HG03045 (cell line): ENCODE measurements at regions not wholly inside any gene's neighbourhood (a gene's known extent, or its start where the extent isn't known, plus 50 kb on each side); places are given as distances from the start of the nearest gene placed in this dataset.
A peak's percentile ranks its signal among the peaks of the same experiment; 100 is the strongest.

ENCODE experiments used
- ATAC-seq: cut with Tn5 transposase; IDR thresholded peaks from one replicate; pipeline ENCODE4 v1.9.1; 2021; ENCODE audit warnings: mild to moderate bottlenecking, moderate library complexity; ENCODE audit not compliant: unreplicated experiment

DNA sequence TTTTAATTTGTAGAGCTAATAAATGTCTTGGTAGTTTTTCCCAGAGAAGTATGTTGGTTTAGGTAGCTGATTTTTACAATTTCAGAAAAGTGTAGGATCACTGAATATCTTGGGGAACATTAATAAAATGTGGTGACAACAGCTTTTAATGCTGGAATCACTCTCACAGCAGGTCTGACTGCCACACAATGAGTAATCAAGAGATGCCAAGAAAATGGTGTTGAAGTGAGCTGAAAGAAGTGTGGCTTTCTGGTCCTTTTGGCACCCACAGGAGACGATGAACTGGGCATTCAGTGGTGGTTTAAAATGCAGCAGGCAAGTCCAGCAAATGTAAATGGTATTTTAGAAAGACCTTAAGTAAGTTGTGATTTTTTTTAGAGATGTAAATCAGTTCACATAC, 175.8 kb downstream of the CBLN2 start:
- no peak for ATAC-seq

DNA sequence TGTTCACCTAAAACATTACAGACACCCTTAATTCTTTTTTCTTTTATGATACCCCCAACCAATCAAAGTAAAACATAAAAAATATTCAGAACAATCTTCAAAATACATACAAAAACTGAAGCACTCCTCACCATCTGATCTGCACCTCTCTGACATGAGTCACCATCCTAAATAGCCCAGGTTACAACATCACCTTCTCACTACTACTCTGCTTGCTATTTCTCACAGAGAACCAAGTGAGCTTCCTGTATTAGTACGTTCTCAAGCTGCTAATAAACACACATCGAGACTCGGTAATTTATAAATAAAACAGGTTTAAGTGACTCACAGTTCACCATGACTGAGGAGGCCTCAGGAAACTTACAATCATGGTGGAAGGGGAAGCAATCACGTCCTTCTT, 183.5 kb downstream of the CBLN2 start:
- ATAC-seq, result no peak

DNA sequence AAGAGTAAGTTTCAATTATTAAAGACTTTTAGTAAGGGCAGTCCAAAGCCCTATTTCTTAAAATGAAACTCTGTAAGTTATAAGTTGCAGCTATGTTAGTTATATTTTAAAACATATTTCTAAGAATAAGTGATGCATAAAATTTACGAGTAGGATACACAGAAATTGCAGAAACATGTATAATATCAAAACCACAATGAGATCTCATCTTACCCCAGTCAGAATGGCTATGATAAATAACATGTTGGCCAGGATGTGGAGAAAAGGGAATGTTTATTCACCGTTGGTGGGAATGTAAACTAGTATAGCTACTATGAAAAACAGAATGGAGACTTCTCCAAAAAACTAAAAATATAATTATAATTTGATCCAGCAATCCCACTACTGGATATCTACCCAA, 201.2 kb downstream of the CBLN2 start:
- no peak for ATAC-seq

DNA sequence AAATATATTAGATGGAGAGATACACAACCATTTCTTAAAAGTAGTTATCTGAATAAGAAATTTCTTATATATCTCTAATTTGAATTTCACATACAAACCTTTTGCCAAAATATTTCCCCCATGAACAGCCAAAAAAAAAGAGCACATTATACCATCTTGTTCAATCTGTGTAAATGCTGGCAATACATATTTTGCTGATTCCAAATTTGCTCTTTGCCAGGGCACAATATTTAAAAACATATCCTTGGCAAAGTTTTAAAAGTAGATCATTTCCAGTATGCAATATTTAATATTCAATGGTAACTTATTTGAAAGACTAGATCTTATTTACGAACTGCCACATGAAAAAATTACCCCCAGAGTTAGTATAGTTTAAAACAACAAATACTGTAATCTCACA, 204.2 kb downstream of the CBLN2 start:
- ATAC-seq, result no peak

DNA sequence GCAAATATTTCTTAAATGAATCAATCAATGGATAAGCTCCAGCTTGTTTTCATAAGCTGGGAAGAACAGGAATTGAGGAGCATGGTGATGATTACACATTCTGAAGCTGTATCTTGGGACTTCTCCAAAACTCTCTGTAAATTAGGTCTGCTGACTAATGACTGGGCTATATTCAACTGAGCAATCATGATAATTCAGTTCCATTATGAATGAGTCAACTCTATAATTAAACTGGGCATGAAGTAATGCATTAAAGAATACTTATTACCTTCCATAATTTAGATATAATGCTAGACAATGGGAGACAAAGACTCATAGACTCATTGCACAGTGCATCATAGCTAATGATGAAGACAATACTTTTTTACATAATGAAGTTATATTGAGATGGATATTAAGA, 207.4 kb downstream of the CBLN2 start:
- ATAC-seq, result no peak

DNA sequence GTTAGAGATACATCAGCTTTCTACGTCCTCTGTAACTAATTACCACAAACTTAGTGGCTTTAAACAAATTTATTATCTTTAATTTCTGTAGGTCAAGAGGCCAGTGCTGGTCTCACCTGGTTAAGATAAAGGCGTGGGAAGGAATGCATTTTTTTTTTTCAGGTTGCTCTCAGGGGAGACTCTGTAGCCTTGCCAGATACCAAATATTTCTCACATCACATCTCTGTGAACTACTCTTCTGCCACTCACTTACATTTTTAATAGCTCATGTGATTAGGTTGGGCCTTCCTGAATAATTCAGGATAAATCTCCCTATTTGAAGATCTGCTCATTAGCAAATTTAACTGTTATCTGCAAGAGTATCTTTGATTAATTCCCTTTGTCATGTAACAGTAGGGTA, 214.6 kb downstream of the CBLN2 start:
- ATAC-seq, result no peak

DNA sequence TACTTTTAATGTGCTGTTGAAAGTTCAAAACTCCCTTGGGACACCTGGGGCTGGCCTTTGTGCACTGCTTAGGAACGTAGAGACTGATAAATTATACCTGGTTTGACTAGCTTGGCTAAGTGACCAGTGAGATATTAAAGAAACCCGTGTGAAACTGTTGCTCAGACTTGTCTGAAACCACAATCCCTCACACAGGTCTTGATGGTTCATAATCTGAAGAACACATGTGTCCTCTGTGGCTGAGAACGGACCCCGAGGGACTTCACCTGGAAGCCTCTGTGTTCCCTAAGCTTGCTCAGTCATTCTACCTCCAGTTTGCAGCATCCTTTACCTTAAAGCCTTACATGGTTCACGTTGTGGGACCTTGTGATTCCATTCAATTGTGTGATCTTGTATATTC, 218.8 kb downstream of the CBLN2 start:
- no peak for ATAC-seq

DNA sequence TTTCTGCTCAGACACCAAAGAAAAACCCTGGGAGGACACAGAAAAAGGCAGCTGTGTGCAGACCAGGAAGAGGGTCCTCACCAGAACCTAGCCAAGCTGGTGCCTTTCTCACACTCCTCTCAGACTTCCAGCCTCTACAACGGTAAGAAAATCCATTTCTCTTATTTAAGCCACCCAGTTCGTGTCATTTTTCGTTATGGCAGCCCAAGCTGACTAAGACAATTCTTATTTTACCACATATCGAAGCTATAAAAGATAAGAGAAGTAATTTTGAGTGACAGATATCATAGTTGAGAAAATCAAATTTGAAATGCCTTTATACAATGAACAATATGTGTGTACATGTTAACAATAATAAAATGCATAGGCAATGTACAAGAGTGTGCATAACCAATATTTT, 219.5 kb downstream of the CBLN2 start:
- ATAC-seq, result no peak

DNA sequence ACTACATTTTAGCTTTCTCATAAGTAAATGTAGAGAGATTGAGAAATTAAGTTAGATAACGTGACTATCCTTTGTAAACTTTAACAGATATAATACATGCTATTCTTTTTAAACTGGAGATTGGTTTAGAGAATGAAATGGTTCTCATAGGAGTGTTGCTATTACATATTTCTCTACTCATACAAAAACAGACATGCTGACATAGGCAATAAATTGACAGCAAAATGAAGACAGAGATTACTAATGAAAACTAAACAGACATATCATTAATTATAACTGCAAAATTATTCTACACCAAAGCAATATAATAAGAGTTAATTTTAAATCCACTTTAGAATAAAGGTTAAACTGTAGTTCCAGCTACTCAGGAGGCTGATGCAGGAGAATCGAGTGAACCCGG, 227.6 kb downstream of the CBLN2 start:
- no peak for ATAC-seq

DNA sequence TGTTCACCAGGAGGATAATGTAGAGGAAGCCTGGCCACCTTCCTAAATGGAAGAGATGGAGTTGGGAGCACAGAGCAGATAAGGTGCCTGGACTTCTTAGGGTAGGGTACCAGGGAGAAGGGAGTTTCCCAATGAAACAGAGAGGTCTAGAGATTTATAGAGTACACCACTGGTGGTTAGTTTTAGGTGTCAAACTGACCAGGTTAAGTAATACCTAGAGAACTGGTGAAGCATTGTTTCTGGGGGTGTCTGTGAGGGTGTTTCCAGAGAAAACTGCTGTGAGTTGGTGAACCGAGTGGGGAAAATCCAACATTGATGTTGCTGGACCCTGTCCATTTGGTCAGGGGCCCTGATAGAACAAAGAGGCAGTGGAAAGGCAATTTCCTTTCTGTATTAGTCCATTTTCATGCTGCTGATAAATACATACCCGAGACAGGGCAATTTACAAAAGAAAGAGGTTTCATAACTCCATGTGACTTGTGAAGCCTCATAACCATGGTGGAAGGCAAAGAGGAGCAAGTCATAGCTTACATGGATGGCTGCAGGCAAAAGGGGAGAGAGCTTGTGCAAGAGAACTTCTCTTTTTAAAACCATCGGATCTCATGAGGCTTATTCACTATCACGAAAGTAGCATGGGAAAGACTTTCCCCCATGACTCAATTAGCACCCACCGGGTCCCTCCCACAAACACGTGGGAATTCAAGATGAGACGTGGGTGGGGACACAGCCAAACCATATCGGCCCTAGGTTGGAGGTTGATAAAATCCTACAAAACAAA, 260.8 kb downstream of the CBLN2 start:
- ATAC-seq, result no peak

DNA sequence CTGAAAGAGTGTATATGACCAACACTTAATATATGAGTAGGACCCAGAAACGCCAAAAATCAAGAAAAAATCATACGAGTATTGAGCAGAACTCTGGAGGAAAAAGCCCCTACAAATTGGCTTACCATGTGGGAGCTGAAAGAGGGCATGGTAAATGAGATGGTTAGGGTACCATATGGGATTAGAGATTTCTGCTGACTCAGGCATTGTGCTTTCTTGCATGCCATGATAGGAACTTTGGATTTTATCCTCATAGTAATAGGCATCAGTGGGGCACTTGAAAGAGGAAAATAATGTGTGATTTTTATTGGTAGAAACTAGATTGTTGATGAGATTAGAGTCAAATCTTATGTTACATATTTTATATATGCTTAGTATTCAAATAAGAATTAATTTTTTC, 271.1 kb downstream of the CBLN2 start:
- ATAC-seq, result no peak

DNA sequence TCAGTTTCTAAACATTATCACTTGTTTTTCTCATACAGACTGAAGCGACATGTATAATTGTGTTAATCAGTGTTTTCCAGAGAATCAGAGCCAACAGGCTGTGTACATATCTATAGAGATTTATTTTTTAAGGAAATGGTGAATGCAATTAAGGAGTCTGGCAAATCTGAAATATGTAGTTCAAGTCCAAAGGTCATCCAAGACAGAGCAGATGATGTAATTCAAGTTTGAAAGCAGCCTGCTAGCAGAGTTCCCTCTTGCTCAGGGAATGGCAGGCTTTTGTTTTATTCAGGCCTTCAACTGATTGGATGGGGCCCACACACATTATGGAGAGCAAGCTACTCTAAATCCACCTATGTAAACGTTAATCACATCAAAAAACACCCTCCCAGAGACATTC, 282.6 kb downstream of the CBLN2 start:
- no peak for ATAC-seq

DNA sequence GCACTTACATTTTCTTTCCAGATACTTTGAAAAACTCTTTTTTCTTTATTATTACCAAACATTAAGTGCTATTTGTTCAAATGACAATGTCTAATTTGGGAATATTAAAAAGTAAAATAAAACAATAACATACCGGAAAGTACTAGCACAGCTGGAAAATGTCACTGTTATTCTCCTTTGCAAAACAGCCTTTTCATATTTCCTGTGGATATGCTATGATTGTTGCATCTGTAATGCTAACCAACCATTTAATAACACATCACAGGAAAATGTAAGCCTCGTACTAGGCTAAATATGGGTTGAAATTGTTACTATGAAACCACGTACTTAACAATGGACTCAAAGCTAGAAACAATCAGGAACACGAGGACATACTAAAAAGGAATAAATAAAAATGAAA, 298.1 kb downstream of the CBLN2 start:
- no peak for ATAC-seq

DNA sequence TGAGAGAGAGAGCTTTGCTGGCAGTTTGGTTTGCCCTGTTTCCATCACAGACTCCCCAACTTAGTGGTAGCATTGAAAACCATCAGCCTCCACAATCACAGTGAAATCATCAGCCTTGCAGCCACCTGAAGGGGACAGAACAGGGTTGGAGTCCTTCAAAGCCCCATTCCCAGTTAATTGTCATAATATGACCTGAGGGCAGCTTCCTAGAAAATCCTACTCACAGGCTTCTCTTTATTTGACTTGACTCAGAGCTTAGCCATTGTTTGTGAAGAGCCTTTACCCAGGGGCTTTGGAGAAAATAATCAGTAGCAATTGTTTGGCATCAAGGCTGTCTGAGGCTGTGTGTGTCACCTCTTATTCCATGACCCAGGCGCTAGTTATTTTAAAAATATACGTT, 308.7 kb downstream of the CBLN2 start:
- no peak for ATAC-seq

DNA sequence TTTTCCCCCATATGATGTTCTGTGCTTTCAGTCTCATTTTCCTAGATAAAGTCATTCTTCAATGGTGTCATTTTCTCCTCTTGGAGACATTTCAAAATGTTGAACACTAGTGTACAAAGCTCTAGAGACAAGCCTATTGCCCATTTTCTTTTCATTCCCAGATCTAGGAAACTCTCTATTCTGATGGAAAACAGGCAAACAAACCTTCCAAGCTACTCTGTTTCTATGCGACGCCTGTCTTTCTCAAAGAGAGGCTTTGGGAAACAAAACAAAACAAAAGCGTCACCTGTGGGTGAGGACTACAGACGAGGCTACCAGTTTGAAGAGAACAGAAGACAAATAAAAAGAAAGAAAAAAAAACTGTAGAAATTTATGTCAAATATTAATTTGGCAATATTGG, 311.0 kb downstream of the CBLN2 start:
- ATAC-seq, result no peak

DNA sequence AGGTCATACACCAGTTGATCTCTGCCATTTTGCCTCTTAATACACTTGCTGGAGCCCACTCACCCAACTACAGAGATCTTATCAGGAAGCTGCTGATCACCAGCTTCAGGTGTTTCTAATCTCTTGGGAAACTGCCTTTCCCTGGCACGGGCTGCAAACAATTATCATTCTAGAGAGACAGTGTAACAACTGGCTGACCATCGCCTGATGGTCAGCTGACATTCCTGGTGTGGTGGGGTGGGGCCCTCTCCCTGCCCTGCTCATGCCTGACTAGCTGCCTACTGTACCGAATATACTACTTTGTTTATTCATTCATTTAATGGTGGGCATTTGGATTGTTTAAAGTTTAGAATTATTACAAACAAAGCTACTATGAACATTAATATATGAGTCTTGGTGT, 311.5 kb downstream of the CBLN2 start:
- no peak for ATAC-seq

DNA sequence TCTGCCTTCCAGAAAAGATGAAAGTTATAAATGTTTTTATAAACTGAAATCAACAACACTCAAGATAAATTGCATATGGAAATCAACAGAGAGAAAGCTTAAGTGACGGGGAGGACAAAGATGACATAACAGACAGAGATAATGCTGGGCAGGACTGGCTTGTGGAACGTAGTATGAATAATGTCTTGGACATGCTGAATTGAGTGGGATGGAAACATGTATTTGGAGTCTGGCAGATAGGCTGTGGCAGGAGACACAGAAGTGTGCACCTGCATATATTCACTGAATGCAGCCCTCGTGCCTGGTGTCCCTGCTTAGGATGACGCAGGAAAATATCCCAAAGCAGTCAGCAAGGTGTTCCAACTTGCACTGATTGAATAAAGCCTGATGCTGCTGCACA, 318.2 kb downstream of the CBLN2 start:
- no peak for ATAC-seq

DNA sequence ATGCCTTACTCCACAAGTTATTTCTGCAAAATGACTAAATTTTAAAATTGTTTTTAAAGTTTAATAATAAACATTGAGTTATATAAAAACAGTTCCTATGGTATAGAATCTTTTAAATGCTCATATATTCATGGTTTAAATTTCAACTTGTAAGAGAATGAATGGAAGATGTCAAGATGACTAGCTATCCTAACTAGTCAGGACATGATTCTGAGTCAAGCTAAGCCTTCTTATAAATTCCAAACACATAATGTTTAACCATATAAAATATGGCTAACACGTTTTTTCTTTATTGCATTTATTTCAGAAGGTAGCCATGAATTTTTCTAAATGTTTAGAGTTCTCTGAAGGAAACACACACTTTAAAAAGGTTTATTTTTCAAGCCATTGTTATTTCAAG, 320.4 kb downstream of the CBLN2 start:
- no peak for ATAC-seq

DNA sequence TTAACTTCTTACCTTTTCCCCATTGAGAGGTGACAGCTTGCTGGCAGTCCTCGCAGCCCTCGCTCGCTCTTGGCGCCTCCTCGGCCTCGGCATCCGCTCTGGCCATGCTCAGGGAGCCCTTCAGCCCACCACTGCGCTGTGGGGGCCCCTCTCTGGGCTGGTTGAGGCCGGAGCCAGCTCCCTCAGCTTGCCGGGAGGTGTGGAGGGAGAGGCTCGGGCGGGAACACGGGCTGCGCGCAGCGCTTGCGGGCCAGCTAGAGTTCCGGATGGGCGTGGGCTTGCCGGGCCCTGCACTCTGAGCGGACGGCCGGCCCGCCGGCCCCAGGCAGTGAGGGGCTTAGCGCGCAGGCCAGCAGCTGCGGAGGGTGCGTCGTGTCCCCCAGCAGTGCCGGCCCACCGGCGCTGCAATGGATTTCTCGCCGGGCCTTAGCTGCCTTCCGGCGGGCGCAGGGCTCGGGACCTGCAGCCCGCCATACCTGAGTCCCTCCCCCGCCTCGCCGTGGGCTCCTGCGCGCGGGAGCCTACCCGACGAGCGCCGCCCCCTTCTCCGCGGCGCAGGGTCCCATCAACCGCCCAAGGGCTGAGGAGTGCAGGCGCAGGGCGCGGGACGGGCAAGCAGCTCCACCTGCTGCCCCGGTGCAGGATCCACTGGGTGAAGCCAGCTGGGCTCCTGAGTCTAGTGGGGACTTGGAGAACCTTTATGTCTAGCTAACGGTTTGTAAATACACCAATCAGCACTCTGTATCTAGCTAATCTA, 335.0 kb downstream of the CBLN2 start:
- ATAC-seq, result no peak

DNA sequence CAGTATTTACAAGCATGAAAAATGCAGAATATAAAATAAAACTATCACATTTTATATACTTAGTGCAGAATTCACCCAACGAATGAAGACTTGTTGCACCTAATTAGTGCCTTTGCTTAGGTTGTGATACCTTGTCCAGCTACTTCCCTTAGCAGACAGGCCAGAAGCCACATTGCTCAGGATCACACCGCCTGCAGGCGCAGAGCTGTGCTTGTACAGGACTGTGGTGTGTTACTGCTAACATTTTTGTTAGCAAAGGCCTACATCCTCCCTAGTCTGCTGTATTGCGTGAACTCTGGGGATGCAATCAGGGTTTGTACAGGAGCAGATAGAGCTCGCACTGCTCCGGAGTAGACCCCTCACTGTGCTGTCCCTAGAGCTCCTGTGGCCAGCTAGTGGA, 336.9 kb downstream of the CBLN2 start:
- ATAC-seq, result no peak

DNA sequence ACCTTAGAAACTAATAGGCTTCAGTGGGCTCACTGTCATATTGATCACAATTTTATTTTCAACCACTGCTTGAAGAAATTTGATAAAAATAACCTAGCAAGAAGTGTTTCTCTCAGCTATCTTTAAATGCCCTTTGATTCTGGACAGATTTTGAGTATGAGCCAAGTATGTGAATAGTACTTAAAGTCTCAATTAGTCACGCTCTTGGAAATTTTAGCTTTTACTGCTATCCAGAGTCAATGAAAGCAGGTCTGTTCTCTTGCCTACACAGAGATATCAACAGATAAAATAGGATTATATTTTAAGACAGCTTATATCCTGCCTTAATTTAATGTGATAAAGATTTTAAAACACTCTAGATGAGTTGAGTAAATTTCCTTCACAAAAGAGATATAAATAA, 337.3 kb downstream of the CBLN2 start:
- no peak for ATAC-seq

DNA sequence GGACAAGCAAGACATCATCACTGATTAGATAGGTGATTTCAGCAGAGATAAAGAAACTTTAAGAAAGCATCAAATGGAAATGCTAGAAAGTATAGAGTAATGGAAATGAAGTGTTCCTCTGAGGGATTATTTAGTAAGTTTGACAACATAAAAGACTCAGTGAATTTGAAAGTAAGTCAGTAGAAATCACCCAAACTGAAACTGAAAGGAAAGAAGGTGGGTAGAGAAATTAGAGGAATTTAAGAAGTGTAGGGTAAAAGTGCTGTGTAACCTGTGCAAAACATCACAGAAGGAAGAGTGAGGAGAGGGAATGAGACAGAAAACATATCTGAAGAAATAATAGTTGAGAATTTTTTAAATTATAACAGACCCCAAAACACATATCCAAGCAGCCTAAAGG, 343.1 kb downstream of the CBLN2 start:
- ATAC-seq, result peak; percentile 53

DNA sequence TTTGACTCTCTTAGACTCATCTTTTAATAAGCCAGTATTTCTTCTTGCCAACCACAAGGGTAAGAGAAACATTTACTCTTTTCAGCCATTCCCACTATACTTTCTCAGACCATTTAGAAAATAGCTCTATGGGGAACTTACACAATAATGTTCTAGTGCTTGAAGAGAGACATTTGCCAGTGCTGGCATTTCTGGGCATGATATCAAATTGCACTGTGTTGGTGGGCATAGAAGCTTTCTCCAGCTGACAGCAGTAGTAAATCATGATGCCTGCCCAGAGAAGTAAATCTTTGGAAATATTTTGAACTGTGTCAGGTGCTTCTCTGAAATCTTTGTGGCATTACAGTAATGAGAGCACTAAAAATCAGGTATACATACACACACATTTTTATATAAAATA, 346.6 kb downstream of the CBLN2 start:
- ATAC-seq, result no peak
